WTC11 (cell line): ENCODE measurements at regions not wholly inside any gene's neighbourhood (a gene's known extent, or its start where the extent isn't known, plus 50 kb on each side); places are given as distances from the start of the nearest gene placed in this dataset.
A peak's percentile ranks its signal among the peaks of the same experiment; 100 is the strongest.

Experiments
- ATAC-seq: fragments of 200-7000 bp; cut with Tn5 transposase; 2 replicates; pipeline ENCODE4 v1.10.0; 2021; ENCODE audit warnings: mild to moderate bottlenecking, moderate library complexity
- CTCF ChIA-PET: fragments of 300-600 bp; sonication (Branson Sonifier 250); formaldehyde crosslinking; loops from one replicate; lab custom pipeline; 2021; ENCODE audit warnings: antibody characterized with exemption; lab: Charles Lee
- POLR2A ChIA-PET: fragments of 350-600 bp; sonication (Branson Sonifier 250); formaldehyde crosslinking; loops from one replicate; lab custom pipeline; 2021; ENCODE audit warnings: antibody characterized with exemption; lab: Charles Lee
- DNase-seq: peaks from one replicate; pipeline ENCODE4 v3.0.0; 2021; ENCODE audit warnings: low spot score
- H3K27ac Mint-ChIP-seq: 2 replicates; pipeline ENCODE4 v1.8.0; 2021; ENCODE audit warnings: mixed read lengths
- H3K27me3 Mint-ChIP-seq: 2 replicates; pipeline ENCODE4 v1.8.0; 2021; ENCODE audit warnings: low read depth, mild to moderate bottlenecking, moderate library complexity, mixed read lengths
- H3K36me3 Mint-ChIP-seq: 2 replicates; pipeline ENCODE4 v1.8.0; 2021; ENCODE audit warnings: mixed read lengths
- H3K4me1 Mint-ChIP-seq: 2 replicates; pipeline ENCODE4 v1.8.0; 2022; ENCODE audit warnings: mixed read lengths
- H3K4me3 Mint-ChIP-seq: 2 replicates; pipeline ENCODE4 v1.8.0; 2021; ENCODE audit warnings: mild to moderate bottlenecking, moderate library complexity, mixed read lengths
- H3K9me3 Mint-ChIP-seq: 2 replicates; pipeline ENCODE4 v1.8.0; 2021; ENCODE audit warnings: mixed read lengths
- CBFB ChIP-seq: sonication (generic); formaldehyde crosslinking; IDR thresholded peaks from 2 replicates; pipeline ENCODE4 v1.8.1; 2022; ENCODE audit warnings: mild to moderate bottlenecking, low read depth, missing genetic modification reagents
- ELF4 ChIP-seq: sonication (generic); formaldehyde crosslinking; IDR thresholded peaks from 2 replicates; pipeline ENCODE4 v1.8.1; 2022; ENCODE audit warnings: low read depth, mild to moderate bottlenecking, moderate library complexity, missing genetic modification reagents
- GRHL2 ChIP-seq: fragments of 250-450 bp; sonication (Bioruptor Pico); IDR thresholded peaks from 2 replicates; pipeline ENCODE4 v1.8.0; 2022; ENCODE audit warnings: mild to moderate bottlenecking, moderate library complexity; ENCODE audit not compliant: insufficient replicate concordance, severe bottlenecking
- IRF2 ChIP-seq: sonication (generic); formaldehyde crosslinking; IDR thresholded peaks from 2 replicates; pipeline ENCODE4 v1.8.0; 2022; ENCODE audit warnings: low read depth, missing genetic modification reagents, borderline replicate concordance
- PRRX2 ChIP-seq: fragments of 250-450 bp; sonication (Bioruptor Pico); IDR thresholded peaks from 2 replicates; pipeline ENCODE4 v1.8.0; 2021; ENCODE audit warnings: mild to moderate bottlenecking
- RORB ChIP-seq: fragments of 250-450 bp; sonication (Bioruptor Pico); IDR thresholded peaks from 2 replicates; pipeline ENCODE4 v1.9.0; 2021; ENCODE audit warnings: mild to moderate bottlenecking
- SMAD3 ChIP-seq: sonication (generic); formaldehyde crosslinking; IDR thresholded peaks from 2 replicates; pipeline ENCODE4 v1.8.0; 2022; ENCODE audit warnings: missing genetic modification reagents, mild to moderate bottlenecking, borderline replicate concordance
- ZBTB21 ChIP-seq: sonication (generic); formaldehyde crosslinking; IDR thresholded peaks from 2 replicates; pipeline ENCODE4 v1.8.1; 2023; ENCODE audit warnings: mild to moderate bottlenecking, missing genetic modification reagents, borderline replicate concordance
- ZNF121 ChIP-seq: sonication (generic); formaldehyde crosslinking; IDR thresholded peaks from 2 replicates; pipeline ENCODE4 v1.8.0; 2023; ENCODE audit warnings: missing genetic modification reagents
- ZNF138 ChIP-seq: sonication (generic); formaldehyde crosslinking; conservative IDR thresholded peaks from 2 replicates; pipeline ENCODE4 v1.8.1; 2022; ENCODE audit warnings: mild to moderate bottlenecking, moderate library complexity, missing genetic modification reagents
- TF ChIP-seq, protein P1 (sequence below): sonication (generic); formaldehyde crosslinking; IDR thresholded peaks from 2 replicates; pipeline ENCODE4 v1.8.1; 2023; ENCODE audit warnings: mild to moderate bottlenecking, missing genetic modification reagents
- TF ChIP-seq, protein P2 (sequence below): fragments of 250-450 bp; sonication (Bioruptor Pico); IDR thresholded peaks from 2 replicates; pipeline ENCODE4 v1.8.0; 2021; ENCODE audit warnings: mild to moderate bottlenecking
- TF ChIP-seq, protein P3 (sequence below): sonication (generic); formaldehyde crosslinking; IDR thresholded peaks from 2 replicates; pipeline ENCODE4 v1.8.1; 2022; ENCODE audit warnings: mild to moderate bottlenecking, moderate library complexity, missing genetic modification reagents
- TF ChIP-seq, protein P4 (sequence below): sonication (generic); formaldehyde crosslinking; IDR thresholded peaks from 2 replicates; pipeline ENCODE4 v1.8.1; 2022; ENCODE audit warnings: low read depth, missing genetic modification reagents, borderline replicate concordance
- TF ChIP-seq, protein P5 (sequence below): sonication (generic); formaldehyde crosslinking; conservative IDR thresholded peaks from 2 replicates; pipeline ENCODE4 v1.8.1; 2023; ENCODE audit warnings: mild to moderate bottlenecking, low read depth, missing genetic modification reagents, moderate library complexity
- TF ChIP-seq, protein P6 (sequence below): sonication (generic); formaldehyde crosslinking; IDR thresholded peaks from 2 replicates; pipeline ENCODE4 v1.8.0; 2023; ENCODE audit warnings: missing genetic modification reagents
- TF ChIP-seq, protein P7 (sequence below): sonication (generic); formaldehyde crosslinking; IDR thresholded peaks from 2 replicates; pipeline ENCODE4 v1.8.0; 2023; ENCODE audit warnings: missing genetic modification reagents, mild to moderate bottlenecking, borderline replicate concordance

DNA sequence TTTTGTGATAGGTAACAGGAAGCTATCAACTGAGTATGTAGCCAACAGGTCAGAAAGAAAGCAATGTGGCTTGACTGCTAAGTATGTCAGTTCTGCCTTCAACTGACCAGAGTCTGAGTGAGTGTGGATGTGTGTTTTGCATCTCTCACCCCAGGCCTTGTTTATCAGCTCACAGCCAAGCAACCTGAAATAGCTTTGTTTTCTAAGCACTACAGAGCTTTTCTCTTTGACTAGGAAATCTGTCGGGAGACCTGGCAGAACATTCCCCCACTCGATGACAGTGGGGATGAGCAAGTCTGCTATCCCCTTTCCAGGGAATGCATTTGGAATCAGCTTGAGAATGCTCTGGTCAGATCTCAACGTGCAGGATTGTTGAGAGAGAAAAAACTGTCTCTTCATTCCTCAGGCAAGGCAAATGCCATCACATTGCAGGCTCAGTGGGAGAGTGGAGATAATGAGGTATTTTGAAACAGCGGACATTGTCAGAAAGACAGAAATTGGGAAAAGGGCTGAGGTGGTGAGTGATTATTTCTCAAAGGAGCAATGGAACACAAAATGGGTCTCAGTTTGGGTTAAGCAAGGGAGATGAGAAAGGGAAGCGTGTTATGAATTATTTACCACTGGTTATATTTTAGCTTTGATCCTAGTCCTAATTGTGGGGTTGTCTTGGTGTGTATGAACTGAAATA is 233.8 kb upstream of the PIK3C3 start:
- peak; percentile 18; the same call in 1 of the 2 replicates for ATAC-seq
- ChIA-PET CTCF (no interaction called here), POLR2A (no interaction called here)
- DNase-seq = no peak
- Mint-ChIP-seq H3K4me3 (no peak overlapping the region), H3K27me3 (no peaks in the 10 kb centered on the region), H3K9me3 (no peaks in the 10 kb centered on the region), H3K36me3 (no peaks in the 10 kb centered on the region), H3K27ac (peak overlapping the region; percentile 10; the same call in 1 of the 2 replicates), H3K4me1 (peaks cover 3% of the 10 kb centered on the region)
- TF ChIP-seq, protein P1, sequence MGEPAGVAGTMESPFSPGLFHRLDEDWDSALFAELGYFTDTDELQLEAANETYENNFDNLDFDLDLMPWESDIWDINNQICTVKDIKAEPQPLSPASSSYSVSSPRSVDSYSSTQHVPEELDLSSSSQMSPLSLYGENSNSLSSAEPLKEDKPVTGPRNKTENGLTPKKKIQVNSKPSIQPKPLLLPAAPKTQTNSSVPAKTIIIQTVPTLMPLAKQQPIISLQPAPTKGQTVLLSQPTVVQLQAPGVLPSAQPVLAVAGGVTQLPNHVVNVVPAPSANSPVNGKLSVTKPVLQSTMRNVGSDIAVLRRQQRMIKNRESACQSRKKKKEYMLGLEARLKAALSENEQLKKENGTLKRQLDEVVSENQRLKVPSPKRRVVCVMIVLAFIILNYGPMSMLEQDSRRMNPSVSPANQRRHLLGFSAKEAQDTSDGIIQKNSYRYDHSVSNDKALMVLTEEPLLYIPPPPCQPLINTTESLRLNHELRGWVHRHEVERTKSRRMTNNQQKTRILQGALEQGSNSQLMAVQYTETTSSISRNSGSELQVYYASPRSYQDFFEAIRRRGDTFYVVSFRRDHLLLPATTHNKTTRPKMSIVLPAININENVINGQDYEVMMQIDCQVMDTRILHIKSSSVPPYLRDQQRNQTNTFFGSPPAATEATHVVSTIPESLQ (CRISPR knock-in tag) = no peak
- no peak for TF ChIP-seq ZNF121 (CRISPR knock-in tag)
- TF ChIP-seq GRHL2 (CRISPR knock-in tag) = no peak
- TF ChIP-seq IRF2 = no peak
- no peak for TF ChIP-seq PRRX2 (CRISPR knock-in tag)
- TF ChIP-seq, protein P2, sequence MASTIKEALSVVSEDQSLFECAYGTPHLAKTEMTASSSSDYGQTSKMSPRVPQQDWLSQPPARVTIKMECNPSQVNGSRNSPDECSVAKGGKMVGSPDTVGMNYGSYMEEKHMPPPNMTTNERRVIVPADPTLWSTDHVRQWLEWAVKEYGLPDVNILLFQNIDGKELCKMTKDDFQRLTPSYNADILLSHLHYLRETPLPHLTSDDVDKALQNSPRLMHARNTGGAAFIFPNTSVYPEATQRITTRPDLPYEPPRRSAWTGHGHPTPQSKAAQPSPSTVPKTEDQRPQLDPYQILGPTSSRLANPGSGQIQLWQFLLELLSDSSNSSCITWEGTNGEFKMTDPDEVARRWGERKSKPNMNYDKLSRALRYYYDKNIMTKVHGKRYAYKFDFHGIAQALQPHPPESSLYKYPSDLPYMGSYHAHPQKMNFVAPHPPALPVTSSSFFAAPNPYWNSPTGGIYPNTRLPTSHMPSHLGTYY (CRISPR knock-in tag) = no peak
- TF ChIP-seq CBFB (CRISPR knock-in tag) = no peak
- TF ChIP-seq ZNF138 (CRISPR knock-in tag) = no peak
- TF ChIP-seq ZBTB21 (CRISPR knock-in tag) = no peak

DNA sequence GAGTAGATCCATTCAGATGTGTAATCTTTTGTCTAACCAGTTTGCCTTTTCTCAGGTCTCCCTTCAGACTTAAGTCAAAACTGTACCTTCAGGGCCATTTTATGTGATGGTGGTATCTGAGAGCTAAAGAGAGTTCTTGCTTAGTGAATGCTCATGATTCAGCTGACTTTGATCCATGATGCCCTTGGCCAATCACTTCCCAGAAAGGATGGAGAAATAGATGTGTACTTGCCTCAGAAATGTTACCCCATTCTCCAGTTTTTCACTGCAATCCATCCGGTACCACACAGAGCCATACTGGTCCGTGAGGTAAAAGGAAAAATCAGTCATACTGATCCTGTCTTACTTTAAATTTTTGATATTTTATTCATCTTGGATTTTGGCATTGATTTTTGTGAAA is 234.8 kb upstream of the PIK3C3 start:
- TF ChIP-seq, protein P3, sequence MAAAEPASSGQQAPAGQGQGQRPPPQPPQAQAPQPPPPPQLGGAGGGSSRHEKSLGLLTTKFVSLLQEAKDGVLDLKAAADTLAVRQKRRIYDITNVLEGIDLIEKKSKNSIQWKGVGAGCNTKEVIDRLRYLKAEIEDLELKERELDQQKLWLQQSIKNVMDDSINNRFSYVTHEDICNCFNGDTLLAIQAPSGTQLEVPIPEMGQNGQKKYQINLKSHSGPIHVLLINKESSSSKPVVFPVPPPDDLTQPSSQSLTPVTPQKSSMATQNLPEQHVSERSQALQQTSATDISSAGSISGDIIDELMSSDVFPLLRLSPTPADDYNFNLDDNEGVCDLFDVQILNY (CRISPR knock-in tag) = no peak
- TF ChIP-seq, protein P4, sequence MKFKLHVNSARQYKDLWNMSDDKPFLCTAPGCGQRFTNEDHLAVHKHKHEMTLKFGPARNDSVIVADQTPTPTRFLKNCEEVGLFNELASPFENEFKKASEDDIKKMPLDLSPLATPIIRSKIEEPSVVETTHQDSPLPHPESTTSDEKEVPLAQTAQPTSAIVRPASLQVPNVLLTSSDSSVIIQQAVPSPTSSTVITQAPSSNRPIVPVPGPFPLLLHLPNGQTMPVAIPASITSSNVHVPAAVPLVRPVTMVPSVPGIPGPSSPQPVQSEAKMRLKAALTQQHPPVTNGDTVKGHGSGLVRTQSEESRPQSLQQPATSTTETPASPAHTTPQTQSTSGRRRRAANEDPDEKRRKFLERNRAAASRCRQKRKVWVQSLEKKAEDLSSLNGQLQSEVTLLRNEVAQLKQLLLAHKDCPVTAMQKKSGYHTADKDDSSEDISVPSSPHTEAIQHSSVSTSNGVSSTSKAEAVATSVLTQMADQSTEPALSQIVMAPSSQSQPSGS (CRISPR knock-in tag) = no peak
- Mint-ChIP-seq H3K27ac (no peak overlapping the region), H3K4me1 (peaks cover 3% of the 10 kb centered on the region), H3K4me3 (no peak overlapping the region), H3K27me3 (no peaks in the 10 kb centered on the region), H3K36me3 (no peaks in the 10 kb centered on the region), H3K9me3 (no peaks in the 10 kb centered on the region)
- CTCF ChIA-PET = no interaction called here
- ATAC-seq (no peak), DNase-seq (no peak)
- POLR2A ChIA-PET = no interaction called here

DNA sequence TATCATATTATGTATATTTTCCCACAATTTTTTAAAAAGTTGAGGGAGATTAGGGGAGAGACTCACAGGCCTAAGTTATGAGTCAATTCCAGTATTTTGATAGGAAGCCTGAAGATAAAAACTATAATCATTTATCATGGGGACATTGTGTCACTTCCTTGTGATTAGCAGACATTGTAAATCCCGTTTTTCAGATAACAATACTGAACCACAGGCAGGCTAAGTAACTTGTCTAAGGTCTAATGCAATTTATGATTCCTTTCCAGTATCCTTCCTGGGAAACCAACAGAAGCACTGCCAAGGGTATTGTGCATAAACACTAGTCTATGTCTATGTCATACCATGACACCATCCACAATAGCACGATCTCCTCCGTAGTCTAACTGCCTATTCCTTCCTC is 235.2 kb upstream of the PIK3C3 start:
- POLR2A ChIA-PET = no interaction called here
- no peak for TF ChIP-seq RORB (CRISPR knock-in tag)
- TF ChIP-seq ELF4 (CRISPR knock-in tag) = no peak
- TF ChIP-seq, protein P5, sequence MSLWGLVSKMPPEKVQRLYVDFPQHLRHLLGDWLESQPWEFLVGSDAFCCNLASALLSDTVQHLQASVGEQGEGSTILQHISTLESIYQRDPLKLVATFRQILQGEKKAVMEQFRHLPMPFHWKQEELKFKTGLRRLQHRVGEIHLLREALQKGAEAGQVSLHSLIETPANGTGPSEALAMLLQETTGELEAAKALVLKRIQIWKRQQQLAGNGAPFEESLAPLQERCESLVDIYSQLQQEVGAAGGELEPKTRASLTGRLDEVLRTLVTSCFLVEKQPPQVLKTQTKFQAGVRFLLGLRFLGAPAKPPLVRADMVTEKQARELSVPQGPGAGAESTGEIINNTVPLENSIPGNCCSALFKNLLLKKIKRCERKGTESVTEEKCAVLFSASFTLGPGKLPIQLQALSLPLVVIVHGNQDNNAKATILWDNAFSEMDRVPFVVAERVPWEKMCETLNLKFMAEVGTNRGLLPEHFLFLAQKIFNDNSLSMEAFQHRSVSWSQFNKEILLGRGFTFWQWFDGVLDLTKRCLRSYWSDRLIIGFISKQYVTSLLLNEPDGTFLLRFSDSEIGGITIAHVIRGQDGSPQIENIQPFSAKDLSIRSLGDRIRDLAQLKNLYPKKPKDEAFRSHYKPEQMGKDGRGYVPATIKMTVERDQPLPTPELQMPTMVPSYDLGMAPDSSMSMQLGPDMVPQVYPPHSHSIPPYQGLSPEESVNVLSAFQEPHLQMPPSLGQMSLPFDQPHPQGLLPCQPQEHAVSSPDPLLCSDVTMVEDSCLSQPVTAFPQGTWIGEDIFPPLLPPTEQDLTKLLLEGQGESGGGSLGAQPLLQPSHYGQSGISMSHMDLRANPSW (CRISPR knock-in tag) = no peak
- TF ChIP-seq, protein P6, sequence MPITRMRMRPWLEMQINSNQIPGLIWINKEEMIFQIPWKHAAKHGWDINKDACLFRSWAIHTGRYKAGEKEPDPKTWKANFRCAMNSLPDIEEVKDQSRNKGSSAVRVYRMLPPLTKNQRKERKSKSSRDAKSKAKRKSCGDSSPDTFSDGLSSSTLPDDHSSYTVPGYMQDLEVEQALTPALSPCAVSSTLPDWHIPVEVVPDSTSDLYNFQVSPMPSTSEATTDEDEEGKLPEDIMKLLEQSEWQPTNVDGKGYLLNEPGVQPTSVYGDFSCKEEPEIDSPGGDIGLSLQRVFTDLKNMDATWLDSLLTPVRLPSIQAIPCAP (CRISPR knock-in tag) = no peak
- TF ChIP-seq SMAD3 (CRISPR knock-in tag) = no peak
- TF ChIP-seq ZBTB21 (CRISPR knock-in tag) = no peak
- TF ChIP-seq, protein P7, sequence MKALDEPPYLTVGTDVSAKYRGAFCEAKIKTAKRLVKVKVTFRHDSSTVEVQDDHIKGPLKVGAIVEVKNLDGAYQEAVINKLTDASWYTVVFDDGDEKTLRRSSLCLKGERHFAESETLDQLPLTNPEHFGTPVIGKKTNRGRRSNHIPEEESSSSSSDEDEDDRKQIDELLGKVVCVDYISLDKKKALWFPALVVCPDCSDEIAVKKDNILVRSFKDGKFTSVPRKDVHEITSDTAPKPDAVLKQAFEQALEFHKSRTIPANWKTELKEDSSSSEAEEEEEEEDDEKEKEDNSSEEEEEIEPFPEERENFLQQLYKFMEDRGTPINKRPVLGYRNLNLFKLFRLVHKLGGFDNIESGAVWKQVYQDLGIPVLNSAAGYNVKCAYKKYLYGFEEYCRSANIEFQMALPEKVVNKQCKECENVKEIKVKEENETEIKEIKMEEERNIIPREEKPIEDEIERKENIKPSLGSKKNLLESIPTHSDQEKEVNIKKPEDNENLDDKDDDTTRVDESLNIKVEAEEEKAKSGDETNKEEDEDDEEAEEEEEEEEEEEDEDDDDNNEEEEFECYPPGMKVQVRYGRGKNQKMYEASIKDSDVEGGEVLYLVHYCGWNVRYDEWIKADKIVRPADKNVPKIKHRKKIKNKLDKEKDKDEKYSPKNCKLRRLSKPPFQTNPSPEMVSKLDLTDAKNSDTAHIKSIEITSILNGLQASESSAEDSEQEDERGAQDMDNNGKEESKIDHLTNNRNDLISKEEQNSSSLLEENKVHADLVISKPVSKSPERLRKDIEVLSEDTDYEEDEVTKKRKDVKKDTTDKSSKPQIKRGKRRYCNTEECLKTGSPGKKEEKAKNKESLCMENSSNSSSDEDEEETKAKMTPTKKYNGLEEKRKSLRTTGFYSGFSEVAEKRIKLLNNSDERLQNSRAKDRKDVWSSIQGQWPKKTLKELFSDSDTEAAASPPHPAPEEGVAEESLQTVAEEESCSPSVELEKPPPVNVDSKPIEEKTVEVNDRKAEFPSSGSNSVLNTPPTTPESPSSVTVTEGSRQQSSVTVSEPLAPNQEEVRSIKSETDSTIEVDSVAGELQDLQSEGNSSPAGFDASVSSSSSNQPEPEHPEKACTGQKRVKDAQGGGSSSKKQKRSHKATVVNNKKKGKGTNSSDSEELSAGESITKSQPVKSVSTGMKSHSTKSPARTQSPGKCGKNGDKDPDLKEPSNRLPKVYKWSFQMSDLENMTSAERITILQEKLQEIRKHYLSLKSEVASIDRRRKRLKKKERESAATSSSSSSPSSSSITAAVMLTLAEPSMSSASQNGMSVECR = no peak

More for the DNA sequence above, 235.2 kb upstream of the PIK3C3 start:
- CTCF ChIA-PET = no interaction called here
- H3K4me1 Mint-ChIP-seq = peaks cover 3% of the 10 kb centered on the region
- H3K4me3 Mint-ChIP-seq = no peak overlapping the region
- H3K36me3 Mint-ChIP-seq = no peaks in the 10 kb centered on the region
- H3K27ac Mint-ChIP-seq = no peak overlapping the region
- H3K9me3 Mint-ChIP-seq = no peaks in the 10 kb centered on the region
- ATAC-seq = no peak
- H3K27me3 Mint-ChIP-seq = no peaks in the 10 kb centered on the region
- no peak for DNase-seq
